ENCODE measurements at regions not wholly inside any gene's neighbourhood (a gene's known extent, or its start where the extent isn't known, plus 50 kb on each side); places are given as distances from the start of the nearest gene placed in this dataset.
"Not testable (repeated sequence)": the region's sequence is repeated elsewhere in the genome, so short reads cannot be mapped to it uniquely, and the experiment has no call there.

DNA sequence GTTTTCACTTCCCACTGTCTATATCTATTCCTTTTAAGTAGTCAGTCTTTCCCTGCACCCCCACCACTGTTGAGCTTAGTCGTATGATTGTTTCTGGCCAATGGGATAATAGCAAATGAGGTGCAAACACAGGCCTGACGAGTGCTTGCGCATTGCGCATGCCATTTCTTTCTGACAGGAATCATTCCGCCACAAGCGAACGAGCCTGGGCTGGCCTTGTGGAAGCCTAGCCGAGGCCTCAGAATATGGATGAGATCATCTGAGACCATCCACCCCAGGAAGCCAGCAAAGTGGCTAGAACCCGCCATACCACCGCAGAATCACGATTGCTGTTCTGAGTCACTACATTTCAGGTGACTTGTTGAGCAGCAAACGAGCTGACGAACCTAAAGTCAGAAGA lies 52.2 kb upstream of the PRL start:
- no peak for DNase-seq

- DNase-seq, result no peak
Observed at GRCh38 chr6:22349528-22349927, 52.7 kb upstream of the PRL start.

- no peak for DNase-seq
Observed at GRCh38 chr6:22350109-22350508, 53.3 kb upstream of the PRL start.

GRCh38 chr6:22353101-22353500 lies 56.3 kb upstream of the PRL start:
- no peak for DNase-seq

DNA sequence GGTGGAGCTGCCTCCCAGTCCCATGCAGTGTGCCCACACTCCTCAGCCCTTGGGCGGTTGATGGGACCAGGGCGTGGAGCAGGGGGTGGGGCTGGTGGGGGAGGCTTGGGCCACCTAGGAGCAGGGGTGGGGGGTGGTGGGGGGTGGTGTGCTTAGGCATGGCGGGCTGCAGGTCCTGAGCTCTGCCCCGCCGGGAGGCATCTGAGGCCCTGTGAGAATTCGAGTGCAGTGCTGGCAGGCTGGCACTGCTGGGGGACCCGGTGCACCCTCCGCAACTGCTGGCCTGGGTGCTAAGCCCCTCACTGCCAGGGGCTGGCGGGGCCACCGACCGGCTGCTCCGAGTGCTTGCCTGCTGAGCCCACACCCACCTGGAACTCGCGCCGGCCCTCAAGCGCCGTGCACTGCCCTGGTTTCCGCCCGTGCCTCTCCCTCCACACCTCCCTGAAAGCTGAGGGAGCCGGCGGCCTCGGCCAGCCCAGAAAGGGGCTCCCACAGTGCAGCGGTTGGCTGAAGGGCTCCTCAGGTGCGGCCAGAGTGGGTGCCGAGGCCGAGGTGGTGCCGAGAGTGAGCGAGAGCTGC lies 59.6 kb upstream of the PRL start:
- DNase-seq, result no peak

DNA sequence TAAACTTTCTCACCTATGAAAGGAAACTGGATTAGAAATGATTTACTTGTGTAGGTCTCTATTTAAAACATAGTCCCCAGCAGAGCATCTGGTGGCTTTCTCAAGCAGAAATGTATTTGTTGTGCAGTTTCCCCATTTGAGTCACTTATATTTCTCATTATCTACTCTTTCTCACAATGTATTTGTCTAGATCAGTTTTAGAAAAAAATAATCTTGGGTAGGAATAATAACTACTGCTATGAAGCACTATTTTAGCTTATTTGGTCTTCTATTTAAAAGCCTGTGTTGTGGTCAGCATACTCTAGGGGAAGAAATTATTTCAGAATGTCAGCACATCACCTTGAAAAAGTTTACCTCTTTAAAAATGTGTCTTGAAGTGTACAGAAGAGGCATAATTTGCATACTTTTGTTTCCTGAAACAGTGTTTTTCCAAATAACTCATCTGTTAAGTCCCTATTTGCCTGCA lies 60.9 kb upstream of the PRL start:
- DNase-seq, result no peak

GRCh38 chr6:22361576-22361975 lies 64.7 kb upstream of the PRL start:
- DNase-seq, result no peak

DNA sequence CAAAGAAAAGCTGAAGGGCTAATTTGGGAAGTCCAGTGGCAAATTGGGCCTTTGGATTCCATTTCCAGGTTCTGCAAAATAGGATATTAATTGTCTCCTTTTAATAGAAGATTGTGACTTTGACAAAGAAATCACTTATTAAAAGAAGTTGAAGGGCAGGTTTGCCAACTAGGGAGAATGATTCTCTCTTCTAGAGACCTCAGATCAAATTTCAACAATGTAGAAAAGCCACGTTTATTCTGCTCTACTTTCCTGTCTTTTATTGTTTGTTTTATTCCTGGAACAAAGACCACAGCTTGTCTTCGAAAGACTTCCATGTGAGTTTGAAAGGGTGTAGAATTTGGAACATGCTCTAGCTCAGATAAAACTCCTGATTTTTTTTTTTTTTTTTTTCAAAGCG lies 65.5 kb upstream of the PRL start:
- no peak for DNase-seq

- no peak for DNase-seq
Observed at GRCh38 chr6:22363166-22363713, 66.4 kb upstream of the PRL start.

GRCh38 chr6:22363714-22364239 lies 66.9 kb upstream of the PRL start:
- peak in 1 of 3 donors; percentile 5 for DNase-seq

- DNase-seq, result no peak
Observed at GRCh38 chr6:22364306-22364705, 67.5 kb upstream of the PRL start.

DNA sequence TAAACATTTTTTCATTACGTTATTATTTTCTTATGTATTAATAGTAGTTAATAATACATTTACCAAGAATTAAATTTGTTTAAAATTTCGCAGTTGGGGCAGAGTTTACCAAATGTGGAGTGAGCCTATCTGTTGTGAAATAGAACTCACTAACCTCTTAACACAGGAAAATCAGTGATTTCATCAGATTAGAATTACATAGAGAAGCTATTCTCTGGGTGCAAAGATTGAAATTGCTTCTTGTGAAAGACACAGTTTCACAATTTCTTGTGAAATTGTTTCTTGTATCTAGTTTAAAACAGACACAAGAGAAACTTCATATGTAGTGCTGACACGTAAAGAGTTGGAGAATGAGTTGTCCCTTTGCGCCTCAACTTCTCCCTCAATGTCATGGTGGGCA lies 69.4 kb upstream of the PRL start:
- peak; percentile 55 to 94 (median 93) for DNase-seq

- no peak for DNase-seq
Observed at GRCh38 chr6:22367346-22367745, 70.5 kb upstream of the PRL start.

DNA sequence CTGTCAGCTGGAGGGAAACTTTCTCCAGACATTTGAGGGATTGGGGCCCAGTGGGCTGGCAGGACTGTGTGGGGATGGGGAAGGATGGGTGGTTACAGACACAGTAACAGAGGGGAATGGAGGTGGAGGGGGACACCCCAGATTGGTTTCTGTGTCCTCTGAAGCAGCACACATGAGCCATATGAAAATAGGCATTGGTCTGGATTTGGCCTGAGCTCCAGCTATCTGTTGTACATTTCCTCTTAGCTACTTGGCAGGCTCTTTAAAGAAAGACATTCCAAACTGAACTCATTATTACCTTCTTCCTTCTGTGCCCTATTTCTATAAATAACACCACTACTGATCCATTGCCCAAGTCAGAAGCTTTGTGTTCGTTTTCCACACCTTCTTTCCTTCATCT lies 72.0 kb upstream of the PRL start:
- DNase-seq, result no peak

DNA sequence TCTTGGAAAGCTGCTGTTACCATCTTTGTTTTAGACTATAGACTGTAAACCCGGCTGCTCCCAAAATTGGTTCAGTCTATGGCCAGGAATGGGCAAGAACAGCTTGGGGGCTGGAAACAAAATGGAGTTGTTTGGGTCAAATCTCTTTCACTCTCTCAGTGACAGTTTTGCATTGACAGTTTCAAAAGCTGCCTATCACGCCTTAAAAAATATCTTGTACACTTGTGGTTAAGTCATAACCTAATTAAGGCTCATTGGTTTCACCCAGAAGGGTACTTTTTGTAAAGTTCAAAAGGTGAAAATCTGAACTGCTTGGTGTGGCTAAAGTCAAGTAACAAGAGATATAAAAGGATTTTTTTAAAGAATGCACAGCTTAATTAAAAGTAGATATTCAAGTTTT lies 76.1 kb upstream of the PRL start:
- DNase-seq, result no peak

- DNase-seq, result not testable (repeated sequence)
Observed at GRCh38 chr6:22374950-22375349, 78.1 kb upstream of the PRL start.

DNA sequence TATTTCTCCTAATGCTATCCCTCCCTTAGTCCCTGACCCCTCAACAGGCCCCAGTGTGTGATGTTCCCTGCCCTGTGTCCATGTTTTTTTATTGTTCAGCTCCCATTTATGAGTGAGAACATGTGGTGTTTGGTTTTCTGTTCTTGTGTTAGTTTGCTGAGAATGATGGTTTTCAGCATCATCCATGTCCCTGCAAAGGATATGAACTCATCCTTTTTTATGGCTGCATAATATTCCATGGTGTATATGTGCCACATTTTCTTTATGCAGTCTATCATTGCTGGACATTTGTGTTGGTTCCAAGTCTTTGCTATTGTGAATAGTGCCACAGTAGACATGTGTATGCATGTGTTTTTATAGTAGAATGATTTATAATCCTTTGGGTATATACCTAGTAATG lies 79.5 kb upstream of the PRL start:
- not testable (repeated sequence) for DNase-seq

DNA sequence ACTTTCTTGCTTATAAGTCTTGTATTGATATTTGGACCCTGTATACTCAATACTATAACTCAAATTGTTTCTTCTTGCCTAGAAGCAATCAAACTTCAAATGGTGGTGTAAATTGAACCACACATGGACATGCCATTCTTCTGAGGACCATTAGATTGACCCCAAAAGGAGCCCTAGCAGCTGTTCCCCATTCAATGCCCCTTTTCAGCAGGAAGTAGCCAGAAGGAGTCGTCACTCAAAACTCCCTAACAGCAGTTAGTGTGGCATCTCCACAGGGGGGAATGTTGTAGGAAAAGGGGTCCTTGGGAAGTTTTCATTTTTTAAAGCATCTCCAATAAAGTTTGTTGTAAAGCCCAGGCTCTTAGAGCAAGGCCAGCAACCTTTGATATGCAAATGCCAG lies 81.7 kb upstream of the PRL start:
- DNase-seq, result not testable (repeated sequence)

- no peak for DNase-seq
Observed at GRCh38 chr6:22380236-22380635, 83.4 kb upstream of the PRL start.

- DNase-seq, result no peak
Observed at GRCh38 chr6:22381845-22382544, 85.2 kb upstream of the PRL start.

DNA sequence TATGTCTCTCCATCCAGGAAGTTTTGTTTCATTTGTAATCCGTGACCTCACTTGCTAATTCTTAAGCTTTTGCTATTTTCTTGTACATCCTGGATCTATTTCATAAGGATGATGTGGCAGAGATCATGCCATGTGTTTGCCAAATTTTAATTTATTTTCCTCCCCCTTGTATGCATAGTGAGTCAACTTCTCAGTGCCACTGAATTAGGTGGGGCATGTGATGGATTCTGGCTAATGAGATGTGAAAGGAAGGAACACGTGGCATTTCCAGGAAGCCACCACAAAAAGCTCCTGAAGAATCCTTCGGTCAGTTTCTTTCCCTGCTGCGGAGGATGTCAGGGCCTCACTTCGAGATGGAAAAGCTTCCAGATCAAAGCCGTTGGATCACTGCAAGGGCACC lies 86.2 kb upstream of the PRL start:
- no peak for DNase-seq

- no peak for DNase-seq
Observed at GRCh38 chr6:22392711-22393110, 95.9 kb upstream of the PRL start.

DNA sequence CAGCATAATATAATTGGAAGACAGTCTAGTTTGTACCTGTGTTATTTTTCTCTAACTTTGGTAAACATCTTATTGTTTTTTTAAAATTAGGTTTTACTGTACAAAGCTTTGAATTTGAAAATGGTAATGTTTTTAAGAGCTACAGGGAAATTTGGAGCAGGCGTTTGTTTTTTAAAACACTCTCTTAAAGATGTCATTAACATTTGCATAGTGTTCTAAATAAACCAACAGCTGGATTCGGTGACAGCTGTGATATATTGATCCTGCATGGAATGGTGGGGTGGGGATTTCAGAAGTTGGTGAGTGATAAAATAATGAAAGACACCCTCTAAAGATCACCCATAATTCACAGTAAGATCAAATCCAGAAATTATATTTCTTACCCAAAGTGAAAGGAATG lies 97.9 kb upstream of the PRL start:
- no peak for DNase-seq

DNA sequence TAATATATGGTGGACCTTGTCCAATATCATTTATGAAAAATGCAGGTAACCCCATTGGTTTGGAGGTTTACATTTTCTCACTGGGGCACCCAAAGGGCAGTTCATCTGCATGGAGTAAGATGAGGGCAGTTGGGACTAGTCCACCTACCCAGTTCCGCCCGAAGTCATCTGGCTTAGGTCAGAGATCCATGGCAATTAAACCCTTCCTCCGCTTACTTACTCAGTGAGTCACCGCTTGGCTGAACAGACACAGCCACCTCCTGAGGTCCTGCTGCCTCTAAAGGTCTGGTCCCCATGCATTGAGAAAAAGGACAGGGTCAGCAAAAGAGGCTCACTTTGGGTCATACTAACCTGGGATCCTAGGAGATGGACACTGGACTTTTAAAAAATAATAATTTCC lies 102.9 kb upstream of the PRL start:
- no peak for DNase-seq

All from suppressor macrophage treated with lipopolysaccharide for 1 hour (primary cell).